CD4-positive, alpha-beta T cell treated with Interferon alpha-2 for 1 hour (primary cell): ENCODE measurements at regions not wholly inside any gene's neighbourhood (a gene's known extent, or its start where the extent isn't known, plus 50 kb on each side); places are given as distances from the start of the nearest gene placed in this dataset.
"Not testable (repeated sequence)": the region's sequence is repeated elsewhere in the genome, so short reads cannot be mapped to it uniquely, and the experiment has no call there.

Experiments used
- DNase-seq, 2 donors: peaks; one replicate each; pipeline ENCODE4 v3.0.0-alpha.2; 2020 to 2022

- no peak for DNase-seq
These were observed 151.0 kb upstream of the SMLR1 start for GRCh38 chr6:130676077-130676772.

DNA sequence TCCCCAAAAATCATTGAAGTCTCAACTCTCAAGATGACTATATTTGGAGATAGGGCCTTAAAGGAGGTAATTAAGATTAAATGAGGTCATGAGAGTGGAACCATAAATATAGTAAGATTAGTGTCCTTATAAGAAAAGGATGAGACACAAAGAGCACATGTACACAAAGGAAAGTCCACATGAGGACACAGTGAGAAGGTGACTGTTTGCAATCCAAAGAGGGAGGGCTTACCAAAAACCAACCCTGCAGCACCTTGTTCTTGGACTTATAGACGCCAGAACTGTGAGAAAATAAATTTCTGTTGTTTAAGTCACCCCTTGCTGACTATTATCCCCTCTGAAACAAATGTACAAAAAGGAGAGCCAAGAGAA is 150.4 kb upstream of the SMLR1 start:
- DNase-seq = no peak

DNA sequence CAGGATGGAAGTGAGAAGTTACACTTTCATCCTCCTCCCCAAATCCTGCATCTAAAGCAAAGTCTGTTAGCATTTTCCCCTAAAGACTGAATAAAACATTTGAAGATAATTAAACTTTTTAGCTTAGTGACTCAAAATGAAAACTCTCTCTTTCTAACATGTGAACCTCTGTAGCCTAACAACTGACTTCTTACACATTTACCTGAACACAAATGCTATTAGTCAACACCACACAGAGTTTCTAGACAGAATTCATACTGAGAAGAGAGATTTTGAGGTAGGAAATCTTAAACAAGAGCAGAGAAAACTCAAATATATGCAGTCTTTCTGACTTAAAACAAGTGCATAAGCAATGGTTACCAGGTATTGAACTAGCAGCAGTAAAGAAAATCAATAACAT is 149.9 kb upstream of the SMLR1 start:
- no peak for DNase-seq

GRCh38 chr6:130677766-130678165 is 149.4 kb upstream of the SMLR1 start:
- DNase-seq = no peak

- no peak for DNase-seq
These were observed 147.5 kb upstream of the SMLR1 start for GRCh38 chr6:130679684-130680083.

- no peak for DNase-seq
These were observed 147.1 kb upstream of the SMLR1 start for GRCh38 chr6:130680116-130680515.

DNA sequence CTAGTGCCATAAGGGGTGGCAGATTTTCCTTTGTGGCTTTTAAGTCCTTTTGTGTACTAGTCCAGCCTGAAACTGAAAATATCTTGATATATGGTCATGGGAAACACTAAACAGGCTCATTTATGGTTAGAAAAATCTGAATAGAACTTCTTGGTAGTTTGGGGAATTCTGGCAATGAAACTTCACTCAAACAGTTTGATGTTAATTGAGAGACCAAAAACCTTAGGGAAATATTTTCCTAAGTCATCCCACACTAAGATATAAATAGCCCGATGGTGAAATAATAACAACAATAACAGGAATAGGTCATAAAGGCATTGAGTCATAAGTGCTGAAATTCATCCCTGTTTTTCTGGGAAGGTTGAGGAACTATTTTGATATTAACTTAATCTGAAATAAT is 146.2 kb upstream of the SMLR1 start:
- DNase-seq = no peak

GRCh38 chr6:130682066-130682465 is 145.1 kb upstream of the SMLR1 start:
- no peak for DNase-seq

DNA sequence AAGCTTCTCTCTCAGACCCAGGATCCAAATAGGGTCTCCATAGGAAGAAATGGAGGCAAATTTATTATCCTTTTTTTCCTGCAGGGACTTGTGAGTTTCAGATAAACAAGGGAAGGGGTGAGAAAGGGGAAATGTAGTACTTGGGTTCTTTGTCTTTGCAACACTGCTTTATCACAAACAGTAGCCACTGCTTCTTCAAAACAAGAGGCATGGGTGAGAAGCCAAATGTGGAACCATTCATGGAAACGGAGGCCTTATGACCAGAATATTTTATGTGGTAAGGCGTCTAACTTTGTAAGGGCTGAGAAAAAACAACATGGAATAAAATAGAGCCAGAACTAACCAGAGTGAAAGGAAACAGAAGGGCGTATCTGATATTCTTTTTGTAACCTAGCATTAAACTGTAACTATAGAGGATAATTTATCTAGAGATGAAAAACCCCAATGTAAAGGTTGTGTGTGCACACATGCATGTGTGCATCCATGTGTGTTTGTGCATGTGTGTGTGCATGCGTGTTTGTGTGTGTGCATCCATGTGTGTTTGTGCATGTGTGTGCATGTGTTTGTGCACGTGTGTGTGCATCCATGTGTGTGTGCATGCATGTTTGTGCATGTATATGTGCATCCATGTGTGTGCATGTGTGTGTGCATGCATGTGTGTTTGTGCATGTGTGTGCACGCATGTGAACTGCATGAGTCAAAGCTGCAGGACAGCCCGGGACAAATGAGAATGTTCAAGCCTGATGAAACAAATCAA is 143.3 kb upstream of the SMLR1 start:
- no peak for DNase-seq

- no peak for DNase-seq
These were observed 134.5 kb upstream of the SMLR1 start for GRCh38 chr6:130692659-130693058.

DNA sequence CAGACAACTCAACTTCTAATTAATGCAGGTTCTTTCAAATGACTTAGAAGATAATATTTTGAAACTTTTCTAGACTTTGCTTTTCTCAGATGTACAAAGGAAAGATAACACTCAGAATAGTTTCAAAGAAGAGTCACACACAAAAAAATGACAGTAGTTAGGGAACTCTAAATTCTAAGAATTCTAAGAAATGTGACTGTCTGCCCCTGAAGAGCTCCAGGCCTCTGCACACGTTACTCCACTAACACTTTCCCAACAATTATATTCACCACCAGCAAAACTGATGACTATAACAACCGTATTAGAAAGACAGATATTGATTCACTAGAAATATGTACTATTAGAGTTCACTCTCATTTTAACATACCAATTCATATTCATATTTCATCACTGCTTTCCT is 133.3 kb upstream of the SMLR1 start:
- DNase-seq = no peak

DNA sequence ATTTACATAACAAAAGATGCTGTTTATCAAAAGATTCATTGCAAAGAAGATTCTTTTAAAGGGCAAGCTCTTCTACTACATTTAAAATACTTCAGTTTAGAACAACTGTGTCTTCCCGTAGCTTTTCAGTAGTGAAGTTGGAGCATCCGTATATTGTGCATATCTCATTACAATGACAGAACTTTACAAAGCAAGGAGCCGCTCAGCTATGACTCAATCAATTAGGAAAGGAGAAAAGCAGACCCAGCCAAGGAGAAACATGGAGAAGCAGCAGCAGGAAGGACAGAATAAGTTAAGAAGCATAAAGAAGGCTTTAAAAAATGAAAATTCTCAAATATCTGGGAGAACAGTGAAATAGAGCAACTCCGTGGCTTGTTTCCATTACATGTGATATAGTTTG is 132.6 kb upstream of the SMLR1 start:
- no peak for DNase-seq

DNA sequence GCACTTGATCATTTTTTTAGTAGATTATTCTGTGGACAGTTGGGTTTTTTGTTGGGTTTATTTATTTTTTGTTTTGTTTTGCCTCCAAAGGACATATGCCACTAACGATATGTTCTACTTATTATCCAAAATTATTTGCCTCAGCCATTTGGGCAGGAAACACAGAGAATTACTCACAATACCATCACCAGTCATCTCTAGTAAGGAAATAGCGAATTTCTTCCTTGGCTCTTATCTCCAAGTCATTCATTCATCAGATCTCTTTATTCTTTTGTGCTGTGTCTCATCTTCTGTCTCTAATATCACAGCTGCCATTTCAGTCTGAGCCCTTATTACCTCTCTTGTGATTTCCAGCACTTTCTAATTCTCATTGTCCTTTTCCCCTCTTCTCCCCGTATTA is 130.4 kb upstream of the SMLR1 start:
- DNase-seq = no peak

DNA sequence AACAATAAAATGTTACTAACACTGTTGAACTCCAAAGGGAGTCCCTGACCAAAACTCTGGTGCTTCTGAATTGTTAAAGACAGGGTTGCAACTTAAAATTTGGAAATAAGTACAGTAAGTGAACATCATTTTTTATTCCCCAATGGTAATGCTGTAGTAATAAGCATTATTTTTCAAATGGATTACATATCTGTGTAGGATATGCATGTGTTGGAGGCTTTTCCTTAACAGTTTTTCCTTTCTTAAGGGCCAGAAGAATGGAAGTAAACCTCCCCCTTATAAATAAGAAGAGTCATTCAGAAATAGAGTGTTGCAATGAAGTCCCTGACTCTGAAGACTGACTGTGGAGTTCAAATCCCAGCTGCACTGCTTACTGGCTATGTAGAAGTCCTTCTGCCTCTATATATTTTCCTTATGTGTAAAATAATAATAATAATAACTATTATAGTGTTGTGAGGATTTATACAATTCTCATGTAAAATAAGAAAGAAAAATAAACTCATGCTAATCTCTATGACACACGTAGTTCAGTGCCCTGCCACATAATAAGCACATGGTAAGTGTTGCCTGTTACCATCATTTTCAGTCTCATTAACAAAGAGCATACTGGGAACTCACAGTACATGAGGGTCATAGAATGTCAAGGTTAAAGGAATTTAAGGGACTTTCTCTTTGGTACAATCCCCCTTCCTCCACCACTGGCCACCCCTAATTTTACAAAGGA is 129.8 kb upstream of the SMLR1 start:
- DNase-seq = no peak

DNA sequence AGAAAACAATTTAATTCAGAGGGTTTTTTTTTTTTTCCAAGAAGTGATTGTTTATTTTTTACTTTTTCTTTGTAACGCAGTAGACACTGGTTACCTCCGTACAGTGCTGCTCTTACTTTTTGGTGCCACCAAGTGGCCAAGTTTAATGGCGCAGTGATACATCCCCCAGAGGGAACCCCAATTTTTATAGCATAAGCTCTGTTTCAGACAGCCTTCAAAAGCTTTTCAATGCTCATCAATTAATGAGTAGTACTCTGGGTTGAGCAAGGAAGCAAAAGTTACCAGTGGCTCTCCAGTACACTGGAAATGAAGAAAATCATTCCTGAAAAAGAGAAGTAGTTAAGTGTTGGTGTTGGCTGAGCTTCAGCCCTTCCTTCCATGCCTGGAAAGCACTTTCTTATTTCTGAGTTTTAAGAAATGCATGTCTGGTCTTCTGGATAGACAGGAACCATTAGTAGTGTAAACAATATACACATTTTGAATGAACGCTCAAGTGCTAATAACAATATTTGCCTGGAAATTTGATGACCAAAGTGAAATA is 129.1 kb upstream of the SMLR1 start:
- peak; percentile 25 to 68 for DNase-seq

DNA sequence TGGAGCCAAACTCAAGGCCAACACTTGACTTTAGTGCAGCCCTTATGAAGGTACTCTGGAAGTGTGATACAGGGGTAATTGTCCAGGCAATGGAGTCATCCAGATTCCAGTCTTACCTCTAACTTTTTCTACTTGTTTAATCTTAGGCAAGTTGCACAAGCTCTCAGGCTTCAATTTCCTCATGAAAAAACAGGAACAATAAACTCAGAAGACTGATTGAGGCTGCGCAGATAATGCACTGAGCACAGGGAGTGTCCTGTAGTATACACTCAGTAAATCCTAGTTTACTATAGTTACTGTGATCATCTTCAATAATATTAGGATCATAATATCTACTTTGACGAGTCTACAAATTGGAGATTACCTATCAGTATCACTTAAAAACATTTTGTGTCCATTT is 127.5 kb upstream of the SMLR1 start:
- DNase-seq = no peak

GRCh38 chr6:130700397-130700796 is 126.8 kb upstream of the SMLR1 start:
- DNase-seq = no peak

- no peak for DNase-seq
These were observed 118.9 kb upstream of the SMLR1 start for GRCh38 chr6:130708338-130708737.

- DNase-seq = not testable (repeated sequence)
These were observed 115.6 kb upstream of the SMLR1 start for GRCh38 chr6:130711641-130712040.

GRCh38 chr6:130713144-130713543 is 114.1 kb upstream of the SMLR1 start:
- DNase-seq = no peak

DNA sequence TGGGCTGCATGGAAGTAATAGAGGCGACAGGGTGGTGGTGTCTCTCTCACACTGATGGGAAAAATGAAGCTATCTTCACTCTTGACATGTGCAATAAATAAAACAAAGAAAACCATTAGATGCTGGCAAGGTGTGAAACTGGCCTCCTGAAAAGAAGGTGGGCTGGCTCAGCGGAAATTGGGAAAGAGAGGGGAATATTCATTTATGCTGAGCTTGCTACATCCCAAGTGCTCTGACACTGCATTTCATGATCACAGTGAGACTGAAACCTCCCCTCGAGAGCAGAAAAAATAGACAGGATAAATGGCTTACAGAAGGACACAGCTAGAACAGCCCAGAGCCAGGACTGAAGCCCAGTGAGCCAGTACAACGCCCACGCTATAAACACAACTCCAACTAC is 112.1 kb upstream of the SMLR1 start:
- no peak for DNase-seq

DNA sequence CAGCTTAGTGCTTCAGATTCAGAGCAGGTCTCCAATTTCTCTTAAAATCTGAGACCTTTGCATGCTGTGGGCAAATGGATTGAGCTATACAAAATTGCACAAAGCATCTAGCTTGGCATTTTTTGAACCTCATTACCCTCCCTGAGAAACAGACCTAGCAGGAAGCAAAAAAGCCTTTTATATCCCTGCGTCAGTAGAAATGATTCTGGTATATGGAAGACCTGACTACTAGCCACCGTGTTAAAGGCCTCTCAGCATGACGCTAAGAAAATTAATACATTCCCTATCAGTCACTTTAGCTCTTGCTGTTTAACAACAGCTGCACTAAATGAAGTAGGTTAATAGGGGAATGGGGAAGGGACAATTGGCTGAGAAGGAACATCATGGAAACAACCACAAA is 110.7 kb upstream of the SMLR1 start:
- DNase-seq = no peak

- DNase-seq = peak in 1 of 2 donors; percentile 32
These were observed 109.5 kb upstream of the SMLR1 start for GRCh38 chr6:130717657-130718056.
